Stimulated activated CD4-positive, alpha-beta T cell treated with anti-CD3 and anti-CD28 coated beads, Interleukin-12 subunit alpha, Interleukin-12 subunit beta, amount 100 ng/mL, for 4 hours (primary cell): ENCODE measurements at regions not wholly inside any gene's neighbourhood (a gene's known extent, or its start where the extent isn't known, plus 50 kb on each side); places are given as distances from the start of the nearest gene placed in this dataset.

Experiments
- DNase-seq: peaks from one replicate; pipeline ENCODE4 v3.0.0-alpha.2; 2020

DNA sequence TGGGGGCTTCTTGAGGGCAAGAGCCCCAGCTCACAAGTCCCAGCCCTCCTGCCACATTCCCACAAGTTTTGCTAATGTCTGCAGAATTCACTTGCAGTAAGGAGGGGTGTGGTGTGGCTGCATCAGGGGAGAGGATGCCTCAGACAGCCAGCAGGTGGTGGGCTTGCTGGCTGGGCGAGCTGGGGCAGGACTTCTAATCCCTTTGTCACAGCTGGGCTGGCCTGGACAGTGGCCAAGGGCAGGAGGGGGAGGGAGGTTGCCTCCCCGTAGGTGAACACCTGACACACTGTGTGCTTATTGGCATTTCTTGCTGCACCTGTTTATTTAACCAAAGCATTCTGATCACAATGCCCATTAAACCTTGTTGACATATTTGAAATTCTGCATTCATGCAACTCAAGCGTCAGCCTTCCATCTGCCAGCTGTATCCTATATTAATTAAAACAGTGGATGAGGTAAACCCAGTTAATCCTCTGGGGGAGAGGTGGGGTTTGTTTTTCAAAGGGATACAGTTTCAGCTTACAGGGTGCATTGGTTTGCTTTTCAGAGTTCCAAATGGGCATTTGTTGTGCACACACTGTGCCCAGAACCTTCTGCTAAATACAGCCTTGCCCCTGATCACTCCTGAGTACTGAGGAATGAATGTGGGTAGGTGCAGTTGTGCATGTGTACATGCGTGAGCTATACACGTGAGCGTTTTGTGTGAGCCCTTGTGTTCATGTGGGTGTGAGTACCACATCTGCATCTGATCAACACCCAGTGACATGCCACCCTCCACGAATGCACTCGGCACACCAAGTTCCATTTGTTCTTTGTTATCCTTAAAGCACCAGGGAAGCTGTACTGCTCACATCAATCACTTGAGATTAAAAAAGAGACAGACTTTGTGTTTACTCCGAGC is 268.7 kb downstream of the XXYLT1 start:
- no peak for DNase-seq

DNA sequence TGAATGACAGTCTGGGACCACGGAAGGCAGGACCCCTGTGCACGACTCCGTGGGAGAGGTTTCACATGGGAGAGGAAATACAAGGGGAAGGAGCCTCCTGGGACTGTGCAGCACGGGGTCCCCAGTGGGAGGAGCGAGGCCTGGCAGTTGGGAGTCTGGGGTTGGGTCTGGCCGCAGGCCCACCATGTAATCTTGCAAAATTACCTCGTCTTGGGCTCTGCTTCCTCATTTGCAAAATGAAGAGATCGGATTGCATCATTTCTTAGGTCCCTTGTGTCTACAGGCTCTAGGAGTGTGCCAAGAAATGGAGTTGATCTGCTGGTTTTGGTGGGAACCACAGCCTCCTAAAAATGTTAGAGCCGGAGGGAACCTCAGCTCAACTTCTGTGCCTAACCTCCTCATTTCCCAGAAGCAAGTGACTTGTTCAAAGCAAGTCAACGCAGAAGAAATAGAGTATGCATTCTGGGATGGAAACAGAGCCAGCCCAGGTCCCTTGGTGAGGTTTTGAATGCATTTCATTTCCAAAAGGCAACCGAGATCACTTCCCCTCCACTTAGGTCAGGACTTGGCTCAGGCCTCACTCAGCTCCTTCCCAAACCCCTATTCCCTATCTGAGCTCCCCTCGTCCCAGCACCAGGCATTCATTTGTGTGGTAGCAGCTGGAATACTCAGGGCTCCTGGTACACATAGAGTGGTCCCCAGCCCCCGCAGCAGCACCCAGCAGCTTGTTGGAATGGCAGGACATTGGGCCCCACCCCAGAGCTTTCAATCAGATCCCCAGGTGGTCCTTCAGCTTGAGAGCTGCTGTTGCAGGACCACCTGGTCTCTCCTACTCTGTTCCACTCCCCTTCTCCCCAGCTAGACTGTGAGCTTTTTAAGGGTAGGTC is 267.7 kb downstream of the XXYLT1 start:
- DNase-seq: no peak

DNA sequence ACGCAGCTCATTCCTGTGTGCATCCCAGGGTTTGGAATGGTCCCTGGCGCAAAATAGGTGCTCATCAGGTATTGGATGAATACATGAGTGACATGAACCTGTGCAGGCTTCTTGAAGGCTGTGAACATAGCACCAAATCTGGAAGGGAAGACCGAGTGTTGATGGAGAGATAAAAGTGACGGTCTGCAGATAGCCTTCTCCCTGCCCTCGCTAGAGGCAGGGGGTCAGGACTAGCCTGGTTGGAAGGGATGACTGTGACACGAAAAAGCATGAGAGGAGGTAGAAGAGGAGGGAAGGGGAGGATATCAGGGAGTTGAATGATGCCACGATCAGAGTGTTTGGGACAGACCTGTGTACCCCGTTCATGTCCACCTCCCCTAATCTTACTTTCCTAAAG is 267.1 kb downstream of the XXYLT1 start:
- DNase-seq: no peak

DNA sequence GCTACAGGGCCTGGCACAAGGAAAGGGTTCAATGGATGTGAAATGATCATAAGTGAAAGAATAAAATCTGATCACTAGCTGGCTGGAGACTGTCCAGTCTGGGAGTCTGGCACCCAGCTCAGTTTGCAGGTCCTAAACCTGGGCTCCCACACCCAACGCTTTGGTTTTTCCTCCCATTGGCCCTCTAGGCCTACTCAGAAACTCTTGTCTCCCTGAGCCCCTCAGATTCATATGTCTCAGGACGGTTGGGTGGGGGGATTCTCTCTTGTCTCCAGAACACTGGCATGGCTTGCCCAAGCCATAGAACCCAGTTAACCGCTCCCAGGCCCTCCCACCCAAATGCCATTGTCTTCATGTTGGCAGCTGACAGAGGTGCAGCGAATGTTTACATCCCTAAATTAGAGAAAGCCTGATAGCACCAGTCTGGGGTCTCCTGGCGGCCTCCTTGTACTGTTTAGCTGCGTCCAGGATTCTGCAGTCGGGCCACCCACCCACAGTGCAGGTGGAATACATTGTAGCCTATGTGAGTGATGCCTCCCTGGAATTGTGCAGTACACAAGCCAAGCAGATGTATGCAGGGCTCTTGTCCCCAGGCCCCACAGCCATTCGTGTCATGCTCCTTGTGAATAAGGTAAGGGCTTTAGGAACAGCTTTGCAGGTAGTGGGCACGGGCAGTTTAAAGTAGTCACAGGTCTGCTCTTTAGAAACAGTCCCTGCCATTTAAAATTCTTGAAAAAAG is 266.3 kb downstream of the XXYLT1 start:
- no peak for DNase-seq

DNA sequence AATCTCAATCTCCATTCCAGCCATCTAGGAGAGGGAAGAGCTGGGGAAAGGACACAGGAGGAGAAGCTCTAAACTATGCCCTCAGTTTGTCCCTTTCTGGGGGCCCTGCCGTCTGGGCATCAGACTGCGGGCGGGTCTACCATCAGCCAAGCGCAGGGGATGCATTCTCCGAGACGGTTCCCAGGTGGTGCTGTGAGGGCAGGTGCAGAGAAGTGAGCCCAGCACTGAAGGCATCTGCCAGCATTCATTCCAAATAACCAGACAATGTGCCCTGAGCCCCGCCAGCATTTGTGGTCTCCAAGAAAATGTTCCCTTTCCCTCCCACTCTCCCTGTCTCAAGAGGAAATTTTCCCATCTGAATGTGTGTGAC is 265.7 kb downstream of the XXYLT1 start:
- no peak for DNase-seq

DNA sequence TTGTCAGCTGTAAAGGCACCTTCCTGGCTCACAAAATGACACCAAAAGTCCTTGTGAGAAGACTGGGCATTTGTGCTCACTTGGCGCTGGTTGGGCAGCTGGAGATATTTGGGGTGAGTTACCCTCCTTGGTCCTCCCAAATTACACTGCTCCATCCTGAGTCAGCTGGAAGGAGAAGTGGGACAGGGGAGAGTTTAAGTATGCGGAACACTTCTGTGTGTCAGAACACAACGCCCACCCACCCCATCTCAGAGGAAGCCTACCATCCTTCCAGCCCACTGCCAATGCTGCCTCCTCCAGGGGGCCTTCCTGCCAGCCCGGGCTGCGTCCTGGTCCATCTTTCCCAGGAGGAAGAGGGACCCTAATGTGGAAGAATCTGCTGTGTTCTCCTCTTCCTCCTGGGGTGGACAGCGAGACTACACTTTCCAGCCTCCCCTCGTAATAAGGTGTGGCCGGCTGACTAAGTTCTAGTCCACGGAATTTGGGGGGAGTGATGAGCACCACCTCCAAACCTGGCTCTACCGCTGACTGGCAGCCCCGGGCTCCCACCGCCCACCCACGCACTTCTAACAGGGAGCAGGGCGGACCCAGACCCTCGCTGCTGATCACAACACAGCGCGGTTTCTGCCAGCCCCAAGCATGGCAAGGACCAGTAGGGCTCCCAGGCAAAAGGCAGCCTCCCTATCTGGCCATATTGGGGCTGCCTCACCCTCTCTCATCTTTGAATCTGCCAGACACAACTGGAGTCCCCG is 265.0 kb downstream of the XXYLT1 start:
- no peak for DNase-seq

DNA sequence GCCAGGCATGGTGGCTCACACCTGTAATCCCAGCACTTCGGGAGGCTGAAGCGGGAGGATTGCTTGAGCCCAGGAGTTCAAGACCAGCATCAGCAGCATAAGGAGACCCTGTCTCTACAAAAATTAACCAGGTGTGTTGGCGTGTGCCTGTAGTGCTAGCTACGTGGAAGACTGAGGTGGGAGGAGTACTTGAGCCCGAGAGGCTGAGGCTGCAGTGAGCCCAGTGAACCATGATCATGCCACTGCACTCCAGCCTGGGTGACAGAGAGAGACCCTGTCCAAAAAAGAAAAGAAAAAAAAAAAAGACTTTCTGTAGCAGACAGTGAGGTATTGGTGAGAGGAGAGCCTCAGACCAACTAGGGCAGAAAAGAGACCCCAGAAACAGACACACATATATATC is 263.8 kb downstream of the XXYLT1 start:
- DNase-seq: no peak

DNA sequence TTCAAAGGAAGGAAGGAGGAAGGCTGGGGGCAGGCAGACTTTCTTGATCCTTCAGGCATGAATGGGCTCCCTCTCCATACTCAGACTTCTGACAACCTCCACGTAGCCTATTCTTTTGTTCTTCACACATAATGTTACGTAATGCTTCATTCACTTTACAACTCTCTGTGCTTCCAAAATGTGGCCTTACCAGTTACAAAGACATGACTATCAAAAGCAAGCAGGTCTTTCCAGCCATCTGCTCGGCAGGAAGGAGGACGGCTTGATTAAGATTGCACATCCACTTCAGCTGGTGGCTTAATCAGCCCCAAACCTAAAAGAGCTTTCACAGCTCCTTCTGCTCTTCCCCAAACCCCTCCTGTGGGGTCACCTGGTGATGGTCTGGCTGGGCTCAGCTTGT is 263.2 kb downstream of the XXYLT1 start:
- DNase-seq: no peak

DNA sequence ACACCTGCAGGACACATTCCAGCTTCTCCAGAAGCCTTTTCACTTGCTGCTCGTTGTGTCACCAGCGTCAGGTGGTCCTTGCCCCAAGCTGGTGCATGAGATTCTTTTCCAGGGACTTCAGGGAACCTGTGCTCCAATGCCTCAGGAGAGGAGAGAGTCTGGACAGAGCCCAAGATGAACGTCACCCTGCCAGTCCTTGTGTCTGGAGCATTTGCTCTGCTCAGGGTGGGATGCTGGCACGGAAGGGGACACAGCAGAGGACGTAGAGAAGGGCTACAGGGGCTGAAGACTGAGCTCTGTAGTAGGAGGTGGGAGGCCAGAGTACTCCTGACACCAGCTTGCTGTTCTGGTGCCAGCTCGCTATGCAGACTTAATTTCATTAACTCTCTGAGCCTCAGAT is 262.1 kb downstream of the XXYLT1 start:
- no peak for DNase-seq

DNA sequence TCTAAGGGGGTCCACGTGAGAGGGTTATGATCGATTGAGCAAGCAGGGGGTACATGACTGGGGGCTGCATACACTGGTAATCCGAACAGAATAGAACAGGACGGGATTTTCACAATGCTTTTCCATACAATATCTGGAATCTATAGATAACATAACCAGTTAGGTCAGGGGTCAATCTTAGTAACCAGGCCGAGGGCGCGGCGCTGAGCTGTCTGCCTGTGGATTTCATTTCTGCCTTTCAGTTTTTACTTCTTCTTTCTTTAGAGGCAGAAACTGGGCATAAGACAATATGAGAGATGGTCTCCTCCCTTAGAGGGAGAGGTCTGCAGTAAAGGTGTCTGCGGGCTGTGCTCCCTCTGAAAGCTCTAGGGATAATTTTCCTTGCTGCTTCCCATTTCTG is 261.3 kb downstream of the XXYLT1 start:
- DNase-seq: no peak

DNA sequence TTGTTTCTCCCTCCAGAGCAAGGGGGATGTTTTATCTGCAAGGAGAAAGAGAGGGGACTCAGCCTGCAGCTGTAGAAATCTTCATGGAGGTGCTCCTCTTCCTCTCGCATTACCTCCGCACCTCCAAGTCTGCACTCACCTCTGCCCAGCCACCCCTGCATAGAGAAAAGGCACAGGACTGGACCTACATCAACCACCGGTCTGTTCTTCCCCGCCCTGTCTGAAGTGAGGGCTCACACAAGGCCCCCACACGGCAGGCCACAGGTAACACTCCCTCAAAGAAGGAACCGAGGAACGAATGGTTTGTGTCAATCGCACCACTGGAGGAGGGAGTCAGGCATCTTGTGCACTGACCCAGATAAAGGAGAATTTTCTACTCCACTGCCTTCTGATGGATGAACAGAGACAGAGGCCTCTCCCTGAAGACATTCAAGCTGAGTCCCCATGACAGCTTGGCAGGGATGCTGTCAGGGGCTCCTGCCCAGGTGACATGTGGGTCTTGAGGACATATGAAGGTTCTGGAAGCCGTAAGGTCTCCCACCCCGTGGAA is 260.3 kb downstream of the XXYLT1 start:
- DNase-seq: no peak

DNA sequence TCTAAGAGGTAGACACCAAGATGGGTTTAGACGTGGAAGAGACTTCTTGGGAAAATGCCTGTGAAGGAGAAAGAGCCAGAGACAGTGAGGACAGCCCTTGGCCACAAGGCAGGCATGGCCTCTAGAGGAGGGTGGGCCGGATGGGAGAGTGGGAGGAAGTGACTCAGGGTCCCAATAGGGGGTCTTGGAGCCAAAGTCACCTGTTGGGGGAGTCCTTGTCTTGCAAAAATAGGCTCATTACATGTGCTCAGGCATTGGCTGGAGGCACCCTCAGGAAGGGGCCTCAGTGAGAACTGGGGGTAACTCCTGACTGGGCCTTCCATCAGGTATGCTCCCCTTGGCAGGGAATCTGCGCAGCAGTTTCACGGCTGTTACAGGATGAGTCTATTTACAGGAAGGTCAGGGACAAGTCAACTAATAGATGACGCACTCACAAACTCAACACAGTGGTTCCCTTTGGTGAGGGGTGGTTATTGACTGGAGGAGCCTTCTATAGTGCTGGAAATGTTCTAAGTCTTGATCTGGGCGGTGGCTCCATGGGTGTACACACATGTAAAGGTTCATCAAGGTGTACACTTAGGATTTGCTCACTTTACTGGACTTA is 259.6 kb downstream of the XXYLT1 start:
- DNase-seq: no peak

DNA sequence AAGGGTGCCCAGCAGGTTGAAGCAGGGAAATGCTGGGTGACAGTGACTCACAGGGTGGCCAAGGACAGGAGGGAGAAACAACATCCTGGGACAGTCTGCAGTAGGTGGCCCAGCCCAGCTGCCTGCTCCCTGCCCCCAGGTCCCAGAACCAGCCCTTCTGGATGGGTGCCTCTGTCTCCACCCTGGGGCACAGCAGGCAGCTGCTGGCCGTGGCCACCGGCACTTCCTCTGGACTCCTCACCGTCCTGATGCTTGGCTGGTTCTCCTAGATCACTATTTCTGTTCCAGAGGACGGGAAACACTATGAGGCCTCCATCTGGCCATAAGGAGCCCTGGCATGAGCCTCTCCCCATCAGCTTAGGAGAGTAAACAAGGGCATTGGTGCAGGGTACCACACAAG is 258.9 kb downstream of the XXYLT1 start:
- DNase-seq: no peak

DNA sequence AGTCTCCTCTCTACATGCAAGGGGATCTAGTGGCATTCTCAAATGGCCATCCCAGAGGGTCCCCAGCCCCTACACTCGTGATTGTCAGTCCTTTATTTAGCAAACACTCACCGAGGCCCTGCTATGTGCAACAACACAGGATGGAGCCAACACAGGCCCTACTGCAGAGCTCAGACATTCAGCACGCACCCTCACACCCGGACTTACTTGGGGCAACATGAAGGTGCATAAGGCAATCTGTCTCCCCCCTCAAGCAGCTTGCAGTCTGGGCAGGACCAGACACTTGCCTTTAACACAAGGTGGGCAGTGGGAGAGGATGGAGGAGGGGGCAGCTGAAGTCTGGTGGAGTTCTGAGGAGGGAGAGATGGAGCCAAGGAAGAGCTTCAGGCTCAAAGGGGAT is 258.4 kb downstream of the XXYLT1 start:
- no peak for DNase-seq

DNA sequence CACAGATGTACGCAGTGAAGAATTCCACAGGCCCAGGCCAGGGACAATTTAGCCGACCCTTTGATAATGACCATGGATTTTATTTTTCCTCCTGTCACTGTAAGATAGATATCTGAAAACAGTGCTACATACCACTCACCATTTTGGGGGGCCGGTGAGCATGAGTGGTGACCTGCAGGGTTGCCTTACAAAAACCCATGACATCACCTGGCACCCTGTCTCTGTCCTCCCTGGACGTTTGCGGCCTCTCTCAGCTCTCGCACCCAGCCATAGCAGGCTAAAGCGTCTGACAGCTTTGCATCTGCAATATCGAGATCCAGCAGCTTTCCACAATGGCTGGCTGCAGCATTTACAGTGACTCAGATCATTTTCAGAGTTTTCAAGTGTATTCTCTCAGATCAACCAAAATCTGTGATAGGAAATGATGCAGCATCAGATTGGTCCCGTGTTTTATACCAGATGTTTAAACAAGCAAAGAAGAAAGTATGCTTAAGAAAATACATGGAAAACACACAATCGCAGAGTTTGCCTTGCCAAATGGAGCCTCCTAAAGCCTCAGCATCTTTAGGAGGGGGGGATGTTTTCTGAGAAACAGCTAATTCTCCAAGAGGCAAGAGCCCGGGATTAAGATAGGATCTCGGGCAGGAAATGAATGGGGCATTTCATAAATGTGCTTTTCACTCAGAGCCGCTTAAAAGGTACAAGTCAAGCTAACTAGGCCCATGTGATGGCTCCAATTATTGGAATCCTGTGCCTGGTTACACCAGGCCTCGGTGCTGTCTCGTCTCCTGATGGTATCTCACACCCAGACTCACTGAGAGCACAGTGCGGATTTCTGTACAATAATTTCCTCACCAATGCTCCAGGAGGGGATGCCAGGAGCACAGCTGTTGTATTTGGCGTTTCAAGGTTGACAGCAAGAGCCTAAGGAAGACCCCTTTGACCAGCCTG is 257.3 kb downstream of the XXYLT1 start:
- no peak for DNase-seq

DNA sequence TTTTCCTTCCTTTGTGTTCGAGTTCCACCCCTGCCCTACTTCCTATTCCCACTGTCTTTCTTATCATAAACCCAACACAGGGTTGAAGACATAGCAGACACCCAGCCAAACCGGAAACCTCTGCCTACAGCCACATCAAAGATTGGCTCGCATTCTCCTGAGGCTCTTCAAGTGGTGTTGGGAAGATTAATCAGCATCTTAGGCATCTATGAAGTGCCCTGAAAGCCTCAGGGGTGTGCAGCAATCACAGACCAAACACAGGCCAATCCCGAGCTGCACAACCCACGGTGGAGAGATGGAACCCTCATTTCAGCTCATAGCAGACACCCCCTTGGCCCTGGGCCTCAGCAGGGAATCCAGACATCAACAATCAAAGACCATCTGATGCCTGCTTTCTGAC is 255.9 kb downstream of the XXYLT1 start:
- no peak for DNase-seq

DNA sequence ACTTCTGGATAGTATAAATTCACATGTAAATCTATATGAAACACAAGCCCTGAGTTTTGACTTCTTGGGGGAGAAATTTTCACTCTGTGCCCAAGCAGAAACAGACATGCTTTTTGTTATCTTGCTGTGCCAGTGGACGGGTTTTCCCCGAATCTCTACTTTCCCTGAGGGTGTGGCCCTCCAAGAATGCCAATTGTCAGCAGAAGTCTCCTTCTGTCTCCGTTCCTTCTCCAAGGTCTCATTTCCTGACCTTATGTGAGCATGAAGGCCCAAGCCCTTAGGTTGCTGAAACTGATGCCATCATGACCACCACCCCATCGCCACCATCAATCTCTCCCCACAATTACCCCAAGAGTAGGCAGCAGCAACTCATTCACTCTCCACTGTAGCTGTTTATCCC is 253.8 kb downstream of the XXYLT1 start:
- DNase-seq: no peak
